Mesendoderm (in vitro differentiated cells): ENCODE measurements at regions not wholly inside any gene's neighbourhood (a gene's known extent, or its start where the extent isn't known, plus 50 kb on each side); places are given as distances from the start of the nearest gene placed in this dataset.
A peak's percentile ranks its signal among the peaks of the same experiment; 100 is the strongest.

Source experiments
- DNase-seq: peaks from one replicate; pipeline ENCODE4 v3.0.0; 2013
- H2AK5ac ChIP-seq: 2 replicates; pipeline ENCODE4 v1.6.1; 2013; ENCODE audit warnings: low read length, inconsistent platforms
- H2BK120ac ChIP-seq: 2 replicates; pipeline ENCODE4 v1.6.1; 2013; ENCODE audit warnings: low read depth, mild to moderate bottlenecking, low read length, moderate library complexity, mixed read lengths
- H2BK15ac ChIP-seq: replicated peaks from 2 replicates; pipeline ENCODE4 v1.6.1; 2013; ENCODE audit warnings: low read depth, mild to moderate bottlenecking, moderate library complexity
- H2BK5ac ChIP-seq: 2 replicates; pipeline ENCODE4 v1.6.1; 2013; ENCODE audit warnings: low read length, inconsistent platforms
- H3K18ac ChIP-seq: 2 replicates; pipeline ENCODE4 v1.6.1; 2013; ENCODE audit warnings: mild to moderate bottlenecking, low read length, mixed read lengths
- H3K23ac ChIP-seq: one replicate; pipeline ENCODE4 v1.6.1; 2013; ENCODE audit warnings: low read length
- H3K27ac ChIP-seq: 2 replicates; pipeline ENCODE4 v1.5.1; 2013; ENCODE audit warnings: low read depth, mild to moderate bottlenecking, inconsistent platforms, low read length, moderate library complexity
- H3K27me3 ChIP-seq: 2 replicates; pipeline ENCODE4 v1.6.1; 2013; ENCODE audit warnings: low read length, control low read depth, mild to moderate bottlenecking, inconsistent platforms; ENCODE audit not compliant: insufficient read depth, poor library complexity
- H3K36me3 ChIP-seq: 2 replicates; pipeline ENCODE4 v1.6.1; 2013; ENCODE audit warnings: low read length, inconsistent platforms; ENCODE audit not compliant: control insufficient read depth, insufficient read depth
- H3K4ac ChIP-seq: one replicate; pipeline ENCODE4 v1.6.1; 2013; ENCODE audit warnings: low read depth, mild to moderate bottlenecking, low read length, moderate library complexity
- H3K4me1 ChIP-seq: 2 replicates; pipeline ENCODE4 v1.6.1; 2013; ENCODE audit warnings: low read depth, low read length, inconsistent platforms; ENCODE audit not compliant: control insufficient read depth
- H3K4me2 ChIP-seq: 2 replicates; pipeline ENCODE4 v1.6.1; 2013; ENCODE audit warnings: low read length
- H3K4me3 ChIP-seq: 2 replicates; pipeline ENCODE4 v1.5.1; 2013; ENCODE audit warnings: mild to moderate bottlenecking, low read length
- H3K56ac ChIP-seq: one replicate; pipeline ENCODE4 v1.6.1; 2013; ENCODE audit warnings: low read length
- H3K79me1 ChIP-seq: 2 replicates; pipeline ENCODE4 v1.6.1; 2013; ENCODE audit warnings: low read length, inconsistent platforms
- H3K79me2 ChIP-seq: 2 replicates; pipeline ENCODE4 v1.6.1; 2013; ENCODE audit warnings: mild to moderate bottlenecking, low read length; ENCODE audit not compliant: control insufficient read depth, insufficient read depth
- H3K9ac ChIP-seq: 2 replicates; pipeline ENCODE4 v1.6.1; 2013; ENCODE audit warnings: low read length, inconsistent platforms
- H4K5ac ChIP-seq: one replicate; pipeline ENCODE4 v1.6.1; 2013; ENCODE audit warnings: low read length
- H4K8ac ChIP-seq: one replicate; pipeline ENCODE4 v1.6.1; 2013; ENCODE audit warnings: low read depth, mild to moderate bottlenecking, control low read depth, low read length, moderate library complexity
- WGBS: extraction: QIAGEN DNeasy Blood & Tissue Kit; methylation state at CpG from one replicate; pipeline ENCODE4 v1.1.7; 2013; ENCODE audit warnings: low lambda C conversion rate, missing lambda C conversion rate; ENCODE audit not compliant: insufficient coverage; ENCODE audit errors: extremely low coverage; 5-methylcytosine and 5-hydroxymethylcytosine counted together

DNA sequence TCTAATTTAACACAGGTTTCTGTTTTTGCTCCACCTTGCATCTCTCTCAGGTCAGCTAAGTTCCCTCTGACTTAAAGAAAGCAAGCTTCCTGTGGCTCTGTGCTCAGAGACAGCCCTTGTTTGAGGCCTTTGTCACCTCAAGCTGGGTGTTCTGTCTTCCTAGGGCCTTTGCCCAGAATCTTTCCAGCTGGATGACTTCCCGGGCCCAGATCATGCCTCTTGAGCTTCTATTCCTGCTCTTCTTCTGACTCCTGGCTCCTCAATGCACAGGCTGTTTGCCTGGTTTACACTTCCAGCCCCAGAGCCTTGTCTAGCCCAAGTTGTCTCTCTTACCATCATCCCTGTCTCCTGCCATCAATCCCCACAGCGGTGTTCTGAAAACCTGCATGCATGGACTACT is 300.6 kb downstream of the VPS13C start:
- H2AK5ac ChIP-seq = no peak overlapping the region
- DNase-seq = no peak
- no peak overlapping the region for H3K56ac ChIP-seq
- no peak overlapping the region for H3K4me2 ChIP-seq
- no CpG with 5 or more reads among the region's 2 CpGs for WGBS
- H2BK120ac ChIP-seq = no peak overlapping the region
- no peak overlapping the region for H3K9ac ChIP-seq
- no peak overlapping the region for H4K5ac ChIP-seq
- no peak overlapping the region for H4K8ac ChIP-seq
- H3K36me3 ChIP-seq = no peaks in the 10 kb centered on the region
- H3K27ac ChIP-seq = no peak overlapping the region
- no peak overlapping the region for H3K18ac ChIP-seq
- H3K4ac ChIP-seq = no peak overlapping the region
- no peak overlapping the region for H3K4me3 ChIP-seq
- no peaks in the 10 kb centered on the region for H3K4me1 ChIP-seq
- H2BK15ac ChIP-seq = no peak overlapping the region
- H2BK5ac ChIP-seq = no peak overlapping the region
- no peaks in the 10 kb centered on the region for H3K27me3 ChIP-seq
- no peak overlapping the region for H3K23ac ChIP-seq
- no peaks in the 10 kb centered on the region for H3K79me1 ChIP-seq
- H3K79me2 ChIP-seq = no peaks in the 10 kb centered on the region

DNA sequence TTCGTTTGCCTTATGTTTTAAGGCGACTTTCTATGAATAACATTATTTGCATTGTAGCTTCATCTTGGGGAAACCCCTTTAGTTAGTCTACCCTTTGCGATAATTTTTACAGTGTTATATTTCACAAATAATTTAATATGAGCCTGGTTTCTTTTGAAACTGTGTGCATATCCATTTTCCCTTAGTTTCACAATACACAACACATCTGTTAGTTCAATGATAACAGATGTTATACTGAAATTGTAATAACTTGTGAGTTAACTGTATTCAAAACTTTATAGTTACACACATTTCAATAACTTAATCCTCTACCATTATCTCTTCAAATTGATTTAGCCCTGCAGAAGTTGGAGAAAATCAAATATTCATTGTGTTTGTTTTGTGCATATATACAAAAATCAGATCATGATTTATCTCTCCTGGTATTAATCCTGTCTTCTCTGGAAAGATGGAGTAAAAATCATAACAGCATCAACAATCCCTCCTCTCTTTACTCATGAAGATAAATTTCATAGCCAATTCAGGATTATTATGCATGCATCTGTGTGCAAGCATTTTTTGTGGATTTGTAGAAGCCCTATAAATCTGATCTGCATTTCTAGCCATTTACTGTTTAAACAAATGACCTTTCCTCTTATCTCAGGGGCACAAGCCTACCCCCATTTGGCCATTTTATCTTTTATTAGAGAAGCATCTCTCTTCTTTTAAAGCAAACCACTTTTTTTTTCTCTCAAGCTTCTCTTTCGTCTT is 304.0 kb downstream of the VPS13C start:
- H3K18ac ChIP-seq = no peak overlapping the region
- H3K9ac ChIP-seq = no peak overlapping the region
- no peak overlapping the region for H3K4ac ChIP-seq
- no peak overlapping the region for H2BK120ac ChIP-seq
- H3K4me3 ChIP-seq = no peak overlapping the region
- H3K4me2 ChIP-seq = no peak overlapping the region
- H4K5ac ChIP-seq = no peak overlapping the region
- H3K4me1 ChIP-seq = no peaks in the 10 kb centered on the region
- H3K56ac ChIP-seq = no peak overlapping the region
- no peak for DNase-seq
- no peak overlapping the region for H4K8ac ChIP-seq
- H3K23ac ChIP-seq = no peak overlapping the region
- no peak overlapping the region for H3K27ac ChIP-seq
- H3K79me1 ChIP-seq = no peaks in the 10 kb centered on the region
- no peak overlapping the region for H2BK5ac ChIP-seq
- no peak overlapping the region for H2AK5ac ChIP-seq
- WGBS = no CpG with 5 or more reads among the region's 4 CpGs
- no peak overlapping the region for H2BK15ac ChIP-seq
- H3K36me3 ChIP-seq = no peaks in the 10 kb centered on the region
- H3K27me3 ChIP-seq = no peaks in the 10 kb centered on the region
- H3K79me2 ChIP-seq = no peaks in the 10 kb centered on the region

DNA sequence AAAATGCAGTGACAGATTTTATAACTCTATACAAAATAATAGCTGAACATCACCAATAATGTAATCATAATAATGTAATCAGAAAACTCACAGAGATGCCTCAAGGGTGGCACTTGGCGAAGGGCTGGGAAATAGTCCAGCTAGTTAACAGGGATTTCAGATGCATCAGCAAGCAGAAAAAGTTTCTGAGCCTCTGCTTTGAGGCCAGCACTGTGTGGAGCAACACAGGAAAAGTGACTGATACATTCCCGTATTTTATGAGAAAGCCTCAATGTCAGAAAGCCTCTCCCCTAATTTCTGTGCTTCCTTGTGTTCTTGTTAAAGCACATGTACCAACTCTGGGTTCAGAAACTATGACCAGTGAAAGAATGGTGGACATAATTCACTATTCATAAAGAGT is 304.8 kb downstream of the VPS13C start:
- Histone ChIP-seq H3K9ac (no peak overlapping the region), H3K4me3 (no peak overlapping the region)

DNA sequence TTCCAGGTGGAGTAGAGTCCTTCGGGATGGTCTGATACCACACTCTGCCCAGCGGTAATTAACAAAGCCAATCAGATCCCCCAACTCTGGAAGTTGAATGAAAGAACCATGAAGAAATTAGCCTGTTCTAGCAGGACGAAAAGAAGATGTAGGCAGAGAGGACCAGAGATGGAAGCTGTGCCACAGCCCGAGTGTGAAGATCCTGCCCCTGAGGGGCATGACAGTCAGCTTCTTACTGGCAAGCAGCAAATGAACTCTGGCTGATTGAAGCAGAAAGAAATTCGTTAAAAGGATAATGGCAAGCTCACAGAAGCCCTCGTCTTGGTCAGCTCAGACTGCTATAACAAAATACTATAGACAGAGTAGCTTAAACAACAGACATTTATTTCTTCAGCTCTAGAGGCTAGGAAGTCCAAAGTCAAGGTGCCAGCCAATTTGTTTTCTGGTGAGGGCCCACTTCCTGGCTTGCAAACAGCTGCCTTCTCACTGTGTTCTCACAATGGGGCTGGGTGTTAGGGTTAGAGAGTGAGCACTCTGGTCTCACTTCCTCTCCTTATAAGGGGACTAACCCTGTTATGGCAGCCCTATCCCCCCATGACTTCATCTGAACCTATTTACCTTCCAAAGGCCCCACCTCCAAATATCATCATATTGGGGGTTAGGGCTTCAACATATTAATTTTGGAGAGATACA is 307.1 kb downstream of the VPS13C start:
- H4K8ac ChIP-seq = no peak overlapping the region
- H3K4ac ChIP-seq = no peak overlapping the region
- no peak overlapping the region for H3K4me2 ChIP-seq
- no peaks in the 10 kb centered on the region for H3K36me3 ChIP-seq
- H2AK5ac ChIP-seq = no peak overlapping the region
- H3K56ac ChIP-seq = no peak overlapping the region
- H3K18ac ChIP-seq = no peak overlapping the region
- H3K4me1 ChIP-seq = no peaks in the 10 kb centered on the region
- no peak overlapping the region for H2BK15ac ChIP-seq
- H3K4me3 ChIP-seq = no peak overlapping the region
- no peaks in the 10 kb centered on the region for H3K79me2 ChIP-seq
- H3K79me1 ChIP-seq = no peaks in the 10 kb centered on the region
- no peak overlapping the region for H4K5ac ChIP-seq
- H2BK5ac ChIP-seq = no peak overlapping the region
- WGBS = no CpG with 5 or more reads among the region's 6 CpGs
- no peak overlapping the region for H2BK120ac ChIP-seq
- H3K27ac ChIP-seq = no peak overlapping the region
- no peaks in the 10 kb centered on the region for H3K27me3 ChIP-seq
- H3K23ac ChIP-seq = no peak overlapping the region
- no peak overlapping the region for H3K9ac ChIP-seq
- no peak for DNase-seq

More for the DNA sequence above, 304.8 kb downstream of the VPS13C start:
- no peak overlapping the region for H3K4ac ChIP-seq
- no peaks in the 10 kb centered on the region for H3K27me3 ChIP-seq
- H3K79me2 ChIP-seq = no peaks in the 10 kb centered on the region
- H2BK5ac ChIP-seq = no peak overlapping the region
- H3K36me3 ChIP-seq = no peaks in the 10 kb centered on the region
- no peak overlapping the region for H3K27ac ChIP-seq
- no peak overlapping the region for H3K18ac ChIP-seq
- H3K4me1 ChIP-seq = no peaks in the 10 kb centered on the region
- DNase-seq = no peak
- no peak overlapping the region for H4K5ac ChIP-seq
- H2AK5ac ChIP-seq = no peak overlapping the region
- H4K8ac ChIP-seq = no peak overlapping the region
- whole genome bisulfite sequencing = no CpG with 5 or more reads among the region's 2 CpGs
- no peak overlapping the region for H2BK120ac ChIP-seq
- no peak overlapping the region for H3K56ac ChIP-seq
- H2BK15ac ChIP-seq = no peak overlapping the region
- no peak overlapping the region for H3K4me2 ChIP-seq
- no peak overlapping the region for H3K23ac ChIP-seq
- no peaks in the 10 kb centered on the region for H3K79me1 ChIP-seq

DNA sequence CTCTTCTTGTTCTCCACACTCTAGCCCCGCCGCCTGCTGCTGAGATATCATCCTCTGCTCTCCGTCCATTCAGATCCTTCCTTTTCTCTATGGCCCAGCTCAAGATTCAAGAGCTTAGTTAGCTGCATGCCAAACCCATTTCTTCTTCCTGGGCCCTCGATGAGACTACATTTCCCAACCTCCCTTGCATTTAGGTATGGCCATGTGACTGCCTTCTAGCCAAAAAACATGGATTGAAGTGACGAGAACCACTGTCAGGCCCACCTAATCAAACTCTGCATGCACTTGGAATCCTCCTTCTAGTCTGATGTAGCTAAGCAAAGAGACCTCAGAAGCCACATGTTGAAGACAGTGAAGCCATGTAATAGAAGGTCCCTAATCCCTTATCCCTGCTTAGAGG is 308.2 kb downstream of the VPS13C start:
- DNase-seq = peak; percentile 42
- Histone ChIP-seq H4K5ac (no peak overlapping the region), H2AK5ac (no peak overlapping the region), H3K9ac (no peak overlapping the region), H3K79me1 (no peaks in the 10 kb centered on the region), H3K4me1 (no peaks in the 10 kb centered on the region), H2BK120ac (no peak overlapping the region), H2BK15ac (no peak overlapping the region), H3K4me2 (no peak overlapping the region), H3K4ac (no peak overlapping the region), H3K4me3 (no peak overlapping the region), H3K27me3 (no peaks in the 10 kb centered on the region), H3K36me3 (no peaks in the 10 kb centered on the region), H3K18ac (no peak overlapping the region), H4K8ac (no peak overlapping the region), H2BK5ac (no peak overlapping the region), H3K23ac (no peak overlapping the region), H3K27ac (no peak overlapping the region), H3K79me2 (no peaks in the 10 kb centered on the region), H3K56ac (no peak overlapping the region)
- no CpG with 5 or more reads among the region's 5 CpGs for WGBS
